ENCODE measurements at regions not wholly inside any gene's neighbourhood (a gene's known extent, or its start where the extent isn't known, plus 50 kb on each side); places are given as distances from the start of the nearest gene placed in this dataset.

GRCh38 chr7:106793015-106793975 is 71.8 kb upstream of the PIK3CG start:
- DNase-seq (ENCODE audit: low read depth) = peak; percentile 8
- H3K4me3 ChIP-seq (ENCODE audit: low read depth, low read length) = no peak overlapping the region
- peak; percentile 71 for TF ChIP-seq CTCF (IDR thresholded peaks at IDR 0.05; ENCODE audit: control insufficient read depth, extremely low read depth, insufficient read depth)

GRCh38 chr7:106794276-106795083 is 70.6 kb upstream of the PIK3CG start:
- H3K4me3 ChIP-seq (ENCODE audit: low read depth, low read length) = no peak overlapping the region
- no peak for DNase-seq (ENCODE audit: low read depth)
- TF ChIP-seq CTCF (IDR thresholded peaks at IDR 0.05; ENCODE audit: control insufficient read depth, extremely low read depth, insufficient read depth) = no peak

GRCh38 chr7:106795084-106795876 is 69.8 kb upstream of the PIK3CG start:
- no peak for TF ChIP-seq CTCF (IDR thresholded peaks at IDR 0.05; ENCODE audit: control insufficient read depth, extremely low read depth, insufficient read depth)

GRCh38 chr7:106795877-106796231 is 69.2 kb upstream of the PIK3CG start:
- H3K4me3 ChIP-seq (ENCODE audit: low read depth, low read length) = no peak overlapping the region
- no peak for DNase-seq (ENCODE audit: low read depth)
- no peak for TF ChIP-seq CTCF (IDR thresholded peaks at IDR 0.05; ENCODE audit: control insufficient read depth, extremely low read depth, insufficient read depth)

More at GRCh38 chr7:106795084-106795876, 69.8 kb upstream of the PIK3CG start:
- no peak overlapping the region for H3K4me3 ChIP-seq (ENCODE audit: low read depth, low read length)
- DNase-seq (ENCODE audit: low read depth) = no peak

GRCh38 chr7:106797937-106798336 is 67.1 kb upstream of the PIK3CG start:
- DNase-seq (ENCODE audit: low read depth) = no peak
- no peak for TF ChIP-seq CTCF (IDR thresholded peaks at IDR 0.05; ENCODE audit: control insufficient read depth, extremely low read depth, insufficient read depth)
- no peak overlapping the region for H3K4me3 ChIP-seq (ENCODE audit: low read depth, low read length)

- no peak for TF ChIP-seq CTCF (IDR thresholded peaks at IDR 0.05; ENCODE audit: control insufficient read depth, extremely low read depth, insufficient read depth)
- no peak for DNase-seq (ENCODE audit: low read depth)
- H3K4me3 ChIP-seq (ENCODE audit: low read depth, low read length) = no peak overlapping the region
These were observed 62.5 kb upstream of the PIK3CG start for GRCh38 chr7:106802589-106802988.
